ENCODE measurements at regions not wholly inside any gene's neighbourhood (a gene's known extent, or its start where the extent isn't known, plus 50 kb on each side); places are given as distances from the start of the nearest gene placed in this dataset.

DNA sequence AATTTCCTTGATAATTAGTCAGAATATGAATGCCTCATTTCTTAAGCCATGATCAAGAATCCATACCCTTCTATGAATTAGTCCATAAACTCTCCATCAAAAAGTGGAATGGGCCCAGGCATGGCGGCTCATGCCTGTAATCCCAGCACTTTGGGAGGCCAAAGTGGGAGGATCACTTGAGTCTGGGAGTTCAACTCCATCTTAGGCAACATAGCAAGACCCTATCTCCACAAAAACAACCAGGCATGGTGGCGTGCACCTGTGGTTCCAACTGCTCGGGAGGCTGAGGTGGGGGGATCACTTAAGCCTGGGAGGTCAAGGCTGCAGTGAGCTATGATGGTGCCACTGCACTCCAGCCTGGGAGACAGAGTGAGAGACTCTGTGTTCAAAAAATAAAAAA, 52.1 kb upstream of the SHANK2 start:
- no peak for TF ChIP-seq POLR2A (IDR thresholded peaks at IDR 0.05)
- no peak for TF ChIP-seq CTCF (IDR thresholded peaks at IDR 0.05)
